Islet precursor cell (in vitro differentiated cells): ENCODE measurements at regions not wholly inside any gene's neighbourhood (a gene's known extent, or its start where the extent isn't known, plus 50 kb on each side); places are given as distances from the start of the nearest gene placed in this dataset.
"Not testable (repeated sequence)": the region's sequence is repeated elsewhere in the genome, so short reads cannot be mapped to it uniquely, and the experiment has no call there.

Experiments
- DNase-seq: peaks from one replicate; pipeline ENCODE4 v3.0.0-alpha.2; 2018

DNA sequence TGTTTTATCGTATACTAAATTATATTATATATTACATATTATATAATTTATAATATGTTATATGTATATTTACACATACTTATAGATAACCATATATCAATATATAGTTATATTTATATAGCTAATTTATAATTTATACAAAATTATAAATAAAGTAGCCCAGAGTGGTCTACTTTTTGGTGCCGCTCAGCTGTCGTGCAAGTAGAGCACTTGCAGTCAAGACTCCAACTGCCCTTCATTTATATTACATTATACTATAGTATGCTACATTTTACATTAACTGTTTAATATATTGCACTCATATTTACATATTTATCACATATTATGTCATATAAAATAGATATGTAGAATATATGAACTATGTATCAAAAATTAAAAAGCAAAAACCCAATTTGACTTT lies 1124.7 kb upstream of the MIR17HG start:
- no peak for DNase-seq

DNA sequence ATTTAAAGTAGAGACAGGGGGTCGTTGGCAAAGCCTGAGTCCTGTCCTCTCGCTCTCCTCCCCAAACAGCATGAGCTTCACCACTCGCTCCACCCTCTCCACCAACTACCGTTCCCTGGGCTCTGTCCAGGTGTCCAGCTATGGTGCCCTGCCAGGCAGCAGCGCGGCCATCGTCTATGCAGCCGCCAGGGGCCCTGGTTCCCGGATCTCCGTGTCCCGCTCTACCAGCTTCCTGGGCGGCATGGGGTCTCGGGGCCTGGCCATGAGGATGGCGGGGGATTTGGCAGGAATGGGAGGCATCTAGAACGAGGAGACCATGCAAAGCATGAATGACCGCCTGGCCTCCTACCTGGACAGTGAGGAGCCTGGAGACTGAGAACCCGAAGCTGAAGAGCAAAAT lies 1117.2 kb upstream of the MIR17HG start:
- no peak for DNase-seq

DNA sequence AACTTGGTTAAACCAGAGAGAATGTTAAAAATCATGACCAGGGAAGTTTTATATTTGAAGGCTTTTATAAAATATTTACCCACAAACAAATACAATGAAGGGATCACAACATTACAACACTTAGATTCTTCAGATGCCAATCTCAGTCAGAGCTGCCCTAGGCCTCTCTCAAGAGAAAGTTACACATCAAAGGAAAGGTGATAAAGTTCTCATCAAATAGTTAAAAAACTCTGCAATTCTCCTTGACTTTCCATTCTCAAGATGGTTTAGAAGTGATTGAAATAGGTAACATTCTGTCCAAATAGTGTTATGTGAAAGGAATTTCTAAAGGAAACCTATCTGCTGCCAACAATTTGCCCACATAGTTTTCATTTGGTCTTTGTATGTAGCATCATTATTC lies 1115.2 kb upstream of the MIR17HG start:
- DNase-seq, result no peak

DNA sequence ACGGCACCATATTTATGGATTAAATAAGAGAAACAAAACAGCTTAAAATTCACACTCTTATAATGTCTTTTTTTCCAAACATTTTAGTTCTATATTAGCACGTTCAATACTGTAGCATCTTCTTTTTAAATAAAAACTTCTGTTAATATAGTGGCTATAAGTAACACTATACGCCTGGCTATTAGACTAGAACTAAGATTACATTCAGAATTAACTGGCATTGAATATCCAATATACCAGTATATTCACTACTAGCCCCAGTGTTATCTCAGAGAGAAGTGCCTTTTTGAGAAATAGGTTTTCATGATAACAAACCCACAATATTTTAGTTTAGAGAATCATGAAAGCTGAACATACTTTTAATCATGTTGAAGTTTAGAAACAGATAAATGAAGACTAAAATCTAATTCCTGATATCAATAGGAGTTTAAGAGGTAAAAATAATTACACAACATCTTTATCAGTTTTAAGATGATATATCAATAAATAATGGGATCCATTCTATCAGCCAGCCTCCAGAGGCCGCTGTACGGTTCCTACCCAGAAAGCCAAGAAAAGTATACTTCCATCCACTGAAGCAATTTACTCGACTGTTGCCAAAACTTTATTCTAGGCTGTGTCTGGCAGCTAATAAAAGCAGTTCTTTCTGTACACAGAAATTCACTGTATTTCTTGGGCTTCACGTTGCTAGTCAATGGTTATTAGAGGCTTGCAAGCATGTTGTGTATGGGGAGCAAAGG lies 1113.4 kb upstream of the MIR17HG start:
- DNase-seq, result no peak

DNA sequence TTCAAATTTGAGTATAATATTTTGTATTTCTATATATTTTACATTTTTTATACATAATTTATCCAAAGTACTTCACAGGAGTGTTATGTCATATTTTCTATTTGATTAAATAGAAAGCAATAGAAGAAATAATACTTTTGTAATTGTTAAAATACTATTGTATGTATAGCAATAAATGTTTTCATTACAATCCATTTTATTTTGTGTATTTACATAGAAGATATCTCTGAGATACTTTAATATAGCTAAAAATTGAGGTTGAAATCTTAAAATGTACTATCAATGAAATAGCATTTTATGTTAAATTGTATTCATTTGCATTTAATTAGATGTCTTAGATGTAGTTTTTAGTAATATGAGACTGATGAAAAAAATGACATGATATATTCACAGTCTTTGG lies 1109.6 kb upstream of the MIR17HG start:
- DNase-seq, result no peak

DNA sequence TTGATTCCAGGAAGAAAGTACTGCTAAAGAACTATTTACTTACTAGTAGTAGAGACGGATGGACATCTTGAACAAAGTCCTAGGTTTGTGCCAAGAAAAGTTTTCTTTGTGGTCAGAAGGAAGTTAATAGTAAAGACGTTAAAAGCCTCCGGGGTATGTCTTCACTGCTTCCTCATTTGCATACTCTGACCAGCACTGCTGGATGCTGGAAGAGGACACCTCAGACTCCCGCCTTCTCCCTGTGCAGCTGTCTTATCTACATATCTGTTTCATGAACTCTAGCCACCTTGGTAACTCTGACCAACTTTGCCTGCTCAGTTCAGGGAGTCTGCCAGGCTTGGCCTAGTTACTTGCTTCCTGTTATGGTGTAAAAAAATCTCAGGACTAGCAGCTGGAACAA lies 1109.1 kb upstream of the MIR17HG start:
- DNase-seq, result peak; percentile 75

DNA sequence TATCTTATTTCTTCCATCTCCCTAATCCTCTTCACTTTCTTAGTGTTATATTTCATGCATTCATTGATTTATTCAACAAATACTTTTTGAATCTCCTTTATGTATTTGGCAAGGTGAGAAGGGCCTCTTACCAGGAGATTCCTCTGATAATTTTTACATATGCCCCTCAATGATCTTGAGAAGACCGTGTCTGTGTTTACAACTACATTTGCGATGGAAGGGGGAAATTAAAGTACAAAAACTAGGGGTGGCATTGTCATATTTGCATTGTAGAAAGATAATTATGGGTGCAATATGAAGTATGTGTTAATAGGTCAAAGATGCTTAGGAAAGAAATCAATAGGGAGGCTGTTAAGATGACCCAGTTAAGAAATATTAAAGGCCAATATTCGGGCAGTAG lies 1108.4 kb upstream of the MIR17HG start:
- DNase-seq, result no peak

DNA sequence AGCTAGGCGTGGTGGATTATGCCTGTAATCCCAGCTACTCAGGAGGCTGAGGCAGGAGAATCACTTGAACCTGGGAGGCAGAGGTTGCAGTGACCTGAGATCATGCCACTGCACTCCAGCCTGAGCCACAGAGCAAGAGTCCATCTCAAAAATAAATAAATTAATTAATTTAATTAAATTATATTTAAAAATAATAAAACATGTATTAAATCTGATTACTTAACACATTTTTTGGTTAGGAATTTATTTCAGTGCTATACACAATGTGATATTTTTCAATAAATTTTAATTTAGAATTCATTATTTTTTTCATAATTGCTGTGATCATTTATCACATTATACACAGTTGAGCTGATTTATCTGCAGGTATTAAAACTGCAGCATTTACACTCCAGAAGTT lies 1101.5 kb upstream of the MIR17HG start:
- no peak for DNase-seq

DNA sequence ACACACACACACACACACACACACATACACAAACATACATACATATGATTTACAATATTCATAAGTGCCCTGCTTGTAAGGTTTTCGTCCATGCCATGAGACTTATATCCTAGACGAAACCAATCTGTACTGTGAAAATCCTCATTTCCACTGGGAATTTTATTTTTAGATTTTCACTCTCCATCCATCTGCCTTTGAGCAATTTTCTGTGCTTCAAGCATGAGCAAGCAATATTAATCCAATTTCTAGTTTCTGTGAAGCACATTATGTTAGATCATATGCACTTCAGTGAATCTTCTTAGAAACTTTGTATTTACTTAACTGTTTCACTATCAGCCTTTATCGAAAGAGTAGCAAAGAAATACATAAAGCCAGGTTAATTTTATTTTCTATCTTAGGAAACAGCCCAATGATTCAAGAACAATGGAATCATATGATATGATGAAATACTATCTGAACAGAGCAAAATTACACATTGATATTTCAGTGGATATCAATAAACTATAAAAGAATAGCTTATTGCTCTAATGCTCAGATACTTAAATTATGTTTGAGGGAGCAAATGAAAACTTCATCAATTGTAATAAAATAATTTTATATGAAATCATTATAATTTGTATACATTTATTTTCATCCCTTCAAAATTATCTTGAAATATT lies 1100.7 kb upstream of the MIR17HG start:
- no peak for DNase-seq

DNA sequence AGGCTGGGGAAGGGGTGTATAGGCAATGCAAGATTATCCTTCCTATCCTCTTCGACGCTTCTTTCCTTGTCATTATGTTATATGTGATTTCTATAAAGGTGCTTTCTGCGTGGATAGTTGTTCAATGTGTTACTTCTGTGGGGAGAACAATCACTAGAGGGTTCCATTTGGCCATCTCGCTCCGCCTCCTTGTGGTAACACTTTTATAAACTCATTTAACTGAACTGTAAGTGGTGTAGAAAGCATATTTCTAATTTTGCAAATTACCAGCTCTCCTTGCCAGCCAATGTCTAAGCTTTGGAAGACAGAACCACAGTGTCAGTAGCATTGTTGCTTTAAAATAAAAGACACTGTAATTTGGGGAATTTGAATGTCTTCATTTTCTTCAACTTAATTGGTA lies 1093.7 kb upstream of the MIR17HG start:
- DNase-seq, result no peak

DNA sequence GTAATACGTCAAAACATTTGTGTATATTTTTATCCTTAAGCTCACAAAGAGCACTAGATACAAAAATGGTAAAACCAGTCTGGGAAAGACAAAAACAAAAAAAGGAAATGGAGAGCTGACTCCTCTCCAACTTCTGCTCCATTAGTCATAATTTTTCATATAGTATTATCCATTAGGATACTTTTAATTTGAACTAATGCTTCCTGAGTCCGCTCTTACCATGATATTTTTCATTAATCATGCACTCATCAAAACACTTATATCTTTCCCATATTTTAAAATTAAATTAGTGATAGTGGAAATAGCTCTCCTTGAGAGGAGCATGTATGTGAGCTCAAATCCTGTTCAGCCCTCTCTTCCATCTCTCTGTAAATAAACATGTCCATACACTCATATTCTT lies 1093.0 kb upstream of the MIR17HG start:
- DNase-seq, result no peak

DNA sequence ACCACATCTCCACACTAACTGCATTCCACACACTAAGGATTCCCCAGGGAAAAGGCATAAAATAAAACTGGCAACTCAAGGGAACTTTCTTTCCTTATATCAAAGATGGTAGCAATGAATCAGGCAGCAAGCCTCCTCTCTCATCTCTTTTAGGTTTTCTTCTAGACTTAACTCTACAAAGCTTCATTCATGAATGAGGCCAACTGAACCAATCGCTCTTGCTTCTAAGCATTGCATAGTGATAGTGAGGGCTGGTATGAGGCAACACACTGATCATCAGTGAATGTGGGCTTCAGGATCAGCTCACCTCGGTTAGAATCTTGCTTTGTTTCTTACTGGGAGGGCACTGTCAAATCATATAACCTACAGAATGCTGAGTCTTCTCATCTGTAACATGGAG lies 1090.7 kb upstream of the MIR17HG start:
- DNase-seq, result no peak

DNA sequence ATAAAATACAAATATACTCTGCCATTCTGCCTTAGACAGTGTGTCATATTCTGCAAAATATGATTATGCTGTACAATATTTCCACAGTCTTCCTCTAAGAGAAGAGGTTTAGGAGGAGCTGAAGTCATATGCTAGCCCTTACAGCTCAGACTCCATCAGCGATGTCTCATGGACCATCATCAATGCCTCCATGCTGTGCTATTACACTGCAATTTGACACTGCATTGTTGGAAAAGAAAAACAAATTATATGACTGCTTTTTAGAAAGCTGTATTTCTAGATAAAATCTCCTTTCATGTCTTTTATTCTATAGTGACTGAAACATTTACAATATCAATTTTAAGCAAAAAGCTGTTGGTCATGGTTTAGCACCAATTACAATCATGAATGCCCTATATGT lies 1089.4 kb upstream of the MIR17HG start:
- no peak for DNase-seq

DNA sequence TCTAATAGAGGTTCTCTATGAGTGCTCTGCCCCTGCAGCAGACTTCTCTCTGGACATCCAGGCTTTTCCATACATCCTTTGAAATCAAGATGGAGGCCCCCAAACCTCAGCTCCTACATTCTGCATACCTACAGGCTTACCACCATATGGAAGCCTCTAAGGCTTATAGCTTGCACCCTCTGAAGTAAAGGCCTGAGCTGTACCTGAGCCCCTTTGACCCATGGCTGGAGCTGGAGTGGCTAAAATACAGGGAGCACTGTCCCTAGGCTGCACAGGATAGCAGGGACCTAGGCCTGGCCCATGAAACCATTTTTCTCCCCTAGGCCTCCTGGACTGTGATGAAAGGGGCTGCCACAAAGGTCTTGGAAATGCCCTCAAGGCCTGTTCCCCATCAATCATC lies 1086.1 kb upstream of the MIR17HG start:
- DNase-seq, result no peak

DNA sequence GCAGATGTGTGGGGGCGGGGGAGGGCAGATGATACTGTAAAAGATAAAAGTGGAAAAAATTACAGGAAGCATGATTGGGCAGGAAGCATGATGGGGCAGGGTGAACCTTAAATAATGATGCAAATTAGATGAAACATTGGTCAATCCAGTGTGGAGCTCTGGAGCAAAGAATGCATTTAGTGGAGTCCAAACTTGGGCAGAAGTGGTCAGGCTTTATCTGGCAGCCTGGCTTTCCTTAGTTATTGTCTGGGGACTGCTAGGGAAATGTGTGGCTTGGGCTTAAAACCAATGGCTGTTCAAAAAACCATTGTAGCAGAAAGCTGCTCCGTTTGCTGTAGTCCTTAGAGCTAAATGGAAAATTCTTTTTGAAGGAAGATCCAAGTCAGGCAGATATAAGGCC lies 1077.3 kb upstream of the MIR17HG start:
- no peak for DNase-seq

DNA sequence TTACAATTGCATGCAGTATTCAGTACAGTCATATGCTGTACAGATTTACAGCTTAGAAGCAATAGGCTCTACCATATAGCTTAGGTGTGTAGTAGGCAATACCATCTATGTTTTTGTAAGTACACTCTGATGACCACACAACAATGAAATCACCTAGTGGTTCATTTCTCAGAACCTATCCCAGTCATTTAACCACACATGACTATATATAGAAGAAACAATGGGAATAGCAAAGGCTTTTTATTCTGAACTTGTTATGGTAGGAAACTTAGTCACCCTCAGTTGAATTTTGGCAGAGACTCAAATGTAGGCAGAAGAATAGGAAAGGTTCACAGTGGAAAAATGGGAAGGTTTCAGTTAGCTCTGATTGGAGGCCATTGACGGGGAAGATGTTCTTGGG lies 1075.1 kb upstream of the MIR17HG start:
- no peak for DNase-seq

DNA sequence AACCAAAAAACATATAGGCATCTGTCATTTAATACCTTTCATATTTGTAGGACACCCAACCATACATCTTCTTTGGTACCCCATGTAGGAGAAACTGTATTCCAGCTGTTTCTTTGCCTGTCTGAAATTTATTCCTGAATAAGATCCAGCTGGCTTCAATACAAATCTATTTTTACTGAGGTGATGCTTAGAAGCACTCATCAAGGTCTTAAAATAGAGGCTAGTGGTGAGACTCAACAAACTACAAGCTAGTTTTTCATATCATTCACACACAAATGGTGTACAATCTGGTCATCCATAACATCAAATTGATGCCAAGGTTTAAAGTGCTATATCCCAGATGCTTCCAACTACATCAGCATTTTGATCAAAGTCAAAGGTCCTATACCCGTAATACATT lies 1071.3 kb upstream of the MIR17HG start:
- no peak for DNase-seq

DNA sequence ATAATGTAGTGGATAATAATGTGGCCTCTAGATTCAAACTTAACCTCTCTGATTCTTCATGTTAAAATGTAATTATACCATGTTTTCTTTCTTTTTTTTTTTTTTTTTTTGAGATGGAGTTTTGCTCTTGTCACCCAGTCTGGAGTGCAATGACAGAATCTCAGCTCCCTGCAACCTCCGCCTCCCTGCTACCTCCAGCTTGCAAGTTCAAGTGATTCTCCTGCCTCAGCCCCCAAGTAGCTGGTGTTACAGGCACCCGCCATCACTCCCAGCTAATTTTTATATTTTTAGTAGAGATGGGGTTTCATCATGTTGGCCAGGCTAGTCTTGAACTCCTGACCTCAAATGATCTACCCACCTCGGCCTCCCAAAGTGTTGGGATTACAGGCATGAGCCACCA lies 1069.3 kb upstream of the MIR17HG start:
- DNase-seq, result not testable (repeated sequence)

DNA sequence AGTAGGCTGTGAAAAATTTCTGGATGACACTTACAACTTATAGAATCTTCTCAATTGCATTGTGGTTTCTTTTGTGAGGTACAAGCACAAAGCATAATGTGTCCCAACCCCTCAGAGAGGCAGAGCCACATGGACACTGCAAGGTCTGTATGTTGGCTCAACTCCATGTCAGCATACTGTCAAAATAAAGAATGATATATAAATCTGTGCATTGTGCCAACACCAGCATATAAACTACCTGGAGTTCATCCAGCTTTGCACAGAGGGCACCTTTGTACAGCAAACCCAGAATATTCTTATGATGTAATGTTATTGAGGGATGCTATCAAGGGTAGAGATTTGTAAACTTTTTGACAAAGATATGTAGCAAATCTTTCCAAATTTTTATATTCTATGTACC lies 1065.8 kb upstream of the MIR17HG start:
- no peak for DNase-seq

DNA sequence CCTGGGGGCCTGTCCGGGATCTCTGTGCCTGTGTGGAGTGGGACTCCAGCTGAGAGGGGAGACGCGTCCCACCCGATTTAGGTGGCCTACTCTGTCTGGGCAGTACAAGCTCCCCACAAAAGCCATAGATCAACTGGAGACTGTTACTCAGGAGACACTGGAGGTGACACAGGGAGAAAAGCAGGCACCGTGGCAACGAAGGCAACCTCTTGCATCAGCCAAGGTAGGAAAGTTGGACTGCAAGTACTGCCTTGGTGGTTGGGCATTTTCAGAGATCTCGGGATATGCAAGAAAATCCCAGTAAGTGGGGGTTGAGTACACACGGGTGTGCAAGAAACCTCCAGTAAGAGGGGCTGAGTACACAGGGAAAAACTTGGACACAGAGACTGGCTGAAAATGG lies 1060.0 kb upstream of the MIR17HG start:
- DNase-seq, result no peak

DNA sequence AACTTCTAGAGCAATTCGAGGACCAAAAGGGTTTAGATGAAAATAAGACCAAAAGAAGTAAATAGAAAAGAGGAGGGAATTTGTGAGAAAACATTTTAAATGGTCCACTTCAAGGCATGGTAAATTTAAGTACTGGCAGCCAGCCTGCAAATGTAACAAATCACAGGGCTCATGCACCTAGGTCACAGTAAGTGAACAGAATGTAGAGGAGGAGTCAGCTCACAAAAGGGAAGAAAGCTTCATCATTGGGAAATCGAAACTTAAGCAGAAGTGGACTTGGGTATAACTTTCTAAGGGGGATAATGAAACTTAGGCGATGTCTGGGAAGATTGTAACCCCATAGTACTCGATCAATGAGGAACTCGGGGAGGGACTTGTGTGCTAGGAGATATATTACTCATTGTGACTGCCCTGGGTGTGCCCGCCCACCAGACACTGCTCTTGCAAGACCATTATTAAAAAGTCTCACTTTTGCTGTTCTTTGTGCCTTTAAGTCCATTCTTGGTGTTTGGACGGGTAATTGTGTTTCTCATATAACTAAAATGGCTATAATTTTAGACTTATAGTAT lies 1053.6 kb upstream of the MIR17HG start:
- no peak for DNase-seq

DNA sequence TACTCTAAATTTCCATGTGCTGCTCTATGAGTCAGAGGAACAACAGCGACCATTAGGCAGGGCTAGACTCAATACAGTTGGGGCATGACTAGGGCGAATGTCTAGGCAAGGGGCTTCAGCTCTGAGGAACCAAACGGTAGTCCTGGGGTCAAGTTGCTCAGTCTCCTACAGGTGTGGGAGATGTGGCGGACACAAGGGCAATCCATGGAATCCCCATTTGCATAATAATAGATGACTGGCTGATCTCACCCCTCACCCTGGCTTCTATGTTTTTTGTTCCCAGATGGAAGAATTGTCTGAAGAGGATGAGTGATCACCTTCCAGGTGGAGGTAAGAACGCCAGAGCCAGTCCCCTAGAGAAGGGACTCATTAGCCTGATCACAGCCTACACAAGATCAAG lies 1048.2 kb upstream of the MIR17HG start:
- DNase-seq, result no peak

DNA sequence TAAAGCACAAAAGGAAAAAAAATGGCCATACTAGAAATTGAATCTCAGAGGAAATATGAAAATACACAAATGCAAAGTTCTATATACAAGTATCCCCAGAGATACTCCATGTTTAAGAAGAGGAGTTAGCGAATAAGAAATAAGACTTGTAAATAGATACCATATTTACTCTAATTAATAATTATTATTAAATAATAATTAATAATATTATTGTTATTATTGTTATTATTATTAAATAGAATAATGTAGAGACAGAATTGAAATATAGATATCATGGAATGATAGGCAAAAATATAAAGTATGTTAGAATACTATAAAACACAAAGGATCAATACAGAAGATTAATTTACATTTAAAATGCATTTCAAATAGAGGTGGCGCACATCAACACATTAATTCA lies 1047.5 kb upstream of the MIR17HG start:
- DNase-seq, result no peak

DNA sequence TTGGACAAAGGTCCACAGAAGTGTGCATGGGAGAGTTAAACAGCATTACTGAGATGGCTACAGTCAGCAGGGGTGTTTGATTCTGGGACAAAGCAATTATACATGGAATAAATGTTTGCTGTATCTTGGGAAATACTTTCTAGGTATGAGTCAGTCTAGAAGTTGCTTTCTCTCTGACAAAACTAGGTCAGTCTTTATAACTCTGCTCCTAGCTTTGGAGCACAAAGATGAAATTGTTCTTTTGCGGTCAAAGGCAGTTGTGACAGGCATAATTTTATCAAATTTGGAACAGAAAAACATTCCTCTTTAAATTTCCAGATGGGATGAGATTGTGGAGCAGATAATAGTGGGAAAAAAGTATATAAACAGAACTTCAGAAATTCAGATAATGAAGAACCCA lies 1045.4 kb upstream of the MIR17HG start:
- no peak for DNase-seq

DNA sequence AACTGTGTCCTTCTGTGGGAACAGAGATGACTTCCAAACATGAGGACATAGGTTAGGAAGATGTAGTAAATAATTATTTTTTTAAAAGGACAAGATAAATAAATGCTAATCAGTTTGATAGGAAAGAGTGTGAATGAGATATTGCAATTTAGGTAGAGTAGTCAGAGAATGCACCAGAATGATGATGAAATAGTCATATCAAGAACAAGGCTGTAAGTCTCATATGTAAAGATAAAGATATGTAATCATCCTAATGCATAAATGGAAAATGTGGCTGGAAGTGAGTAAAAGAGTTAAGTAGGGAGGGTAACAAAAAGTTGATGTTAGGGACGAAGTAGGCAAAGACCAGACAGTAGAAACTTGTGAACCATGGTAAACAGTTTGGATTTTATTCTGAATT lies 1041.7 kb upstream of the MIR17HG start:
- DNase-seq, result no peak
